GM19025 (cell line): ENCODE measurements at regions not wholly inside any gene's neighbourhood (a gene's known extent, or its start where the extent isn't known, plus 50 kb on each side); places are given as distances from the start of the nearest gene placed in this dataset.
"Not testable (repeated sequence)": the region's sequence is repeated elsewhere in the genome, so short reads cannot be mapped to it uniquely, and the experiment has no call there.

Experiments
- ATAC-seq: cut with Tn5 transposase; IDR thresholded peaks from one replicate; pipeline ENCODE4 v1.9.1; 2021; ENCODE audit warnings: mild to moderate bottlenecking, low read depth, moderate library complexity; ENCODE audit not compliant: unreplicated experiment

DNA sequence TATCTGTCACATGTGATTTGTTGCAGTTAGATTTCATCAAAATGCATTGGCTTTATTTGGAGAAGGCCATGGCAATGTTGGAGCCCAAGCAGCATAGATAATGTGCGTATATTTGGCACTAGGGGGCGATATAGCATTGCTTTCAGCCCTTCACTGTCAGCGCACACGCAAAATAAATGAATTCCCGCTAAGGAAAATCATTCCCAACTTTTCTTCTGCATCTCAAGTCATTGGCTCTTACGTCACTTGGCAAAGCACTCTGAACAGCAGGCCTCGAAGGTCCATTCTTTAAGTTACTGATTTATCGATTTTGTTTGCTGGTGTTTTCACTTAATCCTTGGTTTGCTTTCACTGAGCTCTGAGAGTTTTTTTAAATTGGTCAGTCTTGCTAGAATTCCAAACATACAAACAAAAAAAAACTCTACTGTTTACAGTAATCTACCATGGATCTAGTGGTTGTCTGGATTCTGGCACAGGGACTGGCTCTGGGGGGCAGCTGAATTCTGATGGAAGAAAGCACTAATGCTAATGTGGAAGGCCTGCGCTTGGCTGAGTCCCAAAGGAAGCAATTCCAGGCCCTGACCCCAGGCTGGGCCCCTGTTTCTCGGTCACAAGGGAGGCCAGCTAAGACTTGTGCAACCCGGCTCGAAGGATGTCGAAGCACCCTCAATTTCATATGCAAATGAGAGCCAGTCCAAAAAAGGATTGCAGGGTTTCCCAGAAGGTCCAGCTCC lies 97.7 kb upstream of the IPO5 start:
- no peak for ATAC-seq

DNA sequence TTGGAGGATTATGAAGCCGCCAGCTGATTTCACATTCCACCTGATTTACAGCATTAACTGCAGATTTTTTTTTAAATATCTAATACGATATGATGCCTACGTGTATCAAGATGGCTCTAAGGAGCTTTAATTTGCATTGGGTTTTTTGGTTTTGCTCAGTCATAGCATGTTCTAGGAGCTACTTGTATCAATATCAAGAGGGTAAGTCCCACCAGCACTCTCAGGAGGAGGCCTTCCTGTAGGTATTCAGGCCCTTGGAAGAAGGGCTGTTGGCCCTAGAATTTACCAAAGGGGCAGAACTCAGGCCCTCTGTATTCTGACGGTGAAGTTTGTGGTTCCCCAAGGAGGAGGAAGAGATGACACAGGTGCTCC lies 97.2 kb upstream of the IPO5 start:
- ATAC-seq: no peak

GRCh38 chr13:97858161-97858560 lies 95.3 kb upstream of the IPO5 start:
- ATAC-seq: no peak

DNA sequence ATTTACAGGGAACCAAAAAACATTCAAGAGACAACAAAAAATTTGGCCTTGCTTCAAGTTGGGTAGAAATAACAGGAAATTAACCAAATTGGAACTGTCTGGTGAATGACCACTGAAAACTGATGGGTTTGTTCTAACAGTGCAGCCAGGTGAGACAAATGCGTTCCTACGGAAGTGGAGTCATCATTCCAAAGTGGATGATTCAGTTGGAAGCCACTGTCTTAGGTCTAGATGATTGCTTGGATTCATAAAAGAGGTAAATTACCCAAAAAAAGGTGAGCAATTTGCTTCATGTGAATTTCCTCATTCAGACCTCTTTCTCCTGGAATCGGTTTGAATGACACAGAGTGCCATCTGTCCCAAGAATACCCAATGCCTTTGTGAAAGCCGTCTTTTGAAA lies 87.1 kb upstream of the IPO5 start:
- no peak for ATAC-seq

- ATAC-seq: no peak
Observed at GRCh38 chr13:97866751-97867150, 86.7 kb upstream of the IPO5 start.

GRCh38 chr13:97873398-97873797 lies 80.1 kb upstream of the IPO5 start:
- ATAC-seq: no peak

GRCh38 chr13:97875218-97875617 lies 78.3 kb upstream of the IPO5 start:
- no peak for ATAC-seq

- no peak for ATAC-seq
Observed at GRCh38 chr13:97875911-97876310, 77.6 kb upstream of the IPO5 start.

- no peak for ATAC-seq
Observed at GRCh38 chr13:97878431-97879375, 74.8 kb upstream of the IPO5 start.

GRCh38 chr13:97879646-97880310 lies 73.7 kb upstream of the IPO5 start:
- no peak for ATAC-seq

- ATAC-seq: no peak
Observed at GRCh38 chr13:97880311-97880675, 73.2 kb upstream of the IPO5 start.

DNA sequence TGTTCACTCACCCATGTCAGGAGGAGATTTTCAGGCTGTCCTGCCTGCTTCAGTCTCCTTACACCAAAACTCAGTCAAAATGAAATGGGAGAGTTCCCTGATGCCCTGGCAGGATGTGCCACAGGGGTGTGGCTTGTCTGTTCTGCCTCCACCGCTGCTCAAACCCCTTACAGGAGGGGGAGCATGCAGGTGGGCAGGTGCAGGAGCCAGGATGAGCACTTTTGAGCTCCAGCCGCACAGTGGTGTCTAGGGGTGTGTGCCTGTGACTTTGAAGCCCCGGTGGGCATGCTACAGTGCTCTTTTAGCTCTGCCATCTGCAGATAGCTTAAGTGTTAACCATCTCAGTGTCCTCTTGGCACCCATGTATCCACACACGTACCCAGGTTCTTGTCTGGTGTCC lies 71.9 kb upstream of the IPO5 start:
- ATAC-seq: no peak

DNA sequence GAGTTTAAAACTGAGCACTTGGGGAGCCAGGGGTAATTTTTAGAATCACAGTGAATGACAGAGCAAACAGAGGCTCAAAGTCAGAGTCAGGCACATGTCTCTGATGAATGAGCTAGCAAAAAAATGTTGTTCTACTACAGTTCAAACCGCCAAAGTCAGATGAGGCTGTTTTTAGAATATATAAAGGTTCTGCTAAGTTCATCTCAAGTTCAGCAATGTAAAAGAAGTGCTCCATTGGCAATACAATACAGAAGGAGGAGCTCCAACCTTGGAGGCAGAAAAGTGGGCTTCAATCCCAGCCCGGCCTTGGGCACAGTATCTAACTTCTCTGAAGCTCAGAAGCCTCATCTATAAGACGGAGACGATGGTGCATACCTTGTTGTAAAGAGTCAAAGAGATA lies 70.1 kb upstream of the IPO5 start:
- ATAC-seq: no peak

GRCh38 chr13:97884707-97885468 lies 68.6 kb upstream of the IPO5 start:
- no peak for ATAC-seq

DNA sequence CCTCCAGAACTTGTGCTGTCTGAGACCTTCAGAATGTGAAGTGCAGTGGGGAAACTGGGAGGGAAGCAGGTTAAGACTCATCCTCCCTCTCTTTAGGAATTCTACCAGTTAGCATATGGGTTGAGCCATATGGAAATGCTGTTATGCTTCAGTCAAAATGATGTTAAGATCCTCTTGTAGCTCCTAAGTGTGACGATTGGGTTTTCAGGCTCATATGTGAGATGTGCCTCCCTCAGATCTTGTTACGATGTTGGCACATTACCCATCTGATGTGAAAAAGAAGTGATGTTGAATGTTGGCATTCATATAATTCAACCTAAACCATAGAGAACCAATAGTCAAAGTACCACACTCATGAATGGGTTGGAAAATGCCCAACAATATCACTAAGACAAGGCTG lies 67.8 kb upstream of the IPO5 start:
- no peak for ATAC-seq

GRCh38 chr13:97889803-97890202 lies 63.7 kb upstream of the IPO5 start:
- no peak for ATAC-seq

DNA sequence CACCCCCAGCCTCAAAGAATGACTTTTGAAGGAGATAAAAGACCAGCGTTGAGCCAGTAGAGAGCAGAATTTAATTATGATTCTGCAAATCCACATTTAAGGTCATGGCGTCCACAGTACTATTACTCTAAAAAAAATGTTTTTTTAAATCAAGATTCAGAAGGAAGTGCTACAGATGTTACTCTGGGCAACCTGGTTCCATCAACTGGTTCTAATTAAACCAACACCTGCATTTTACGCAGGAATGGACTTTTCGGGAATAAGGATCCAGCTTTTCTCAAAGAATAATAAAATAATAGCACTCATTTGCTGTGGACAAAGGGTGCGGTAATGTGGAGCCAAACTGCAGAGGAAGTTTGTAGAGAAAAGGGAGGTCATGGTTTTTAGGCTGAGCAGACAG lies 62.9 kb upstream of the IPO5 start:
- ATAC-seq: no peak

DNA sequence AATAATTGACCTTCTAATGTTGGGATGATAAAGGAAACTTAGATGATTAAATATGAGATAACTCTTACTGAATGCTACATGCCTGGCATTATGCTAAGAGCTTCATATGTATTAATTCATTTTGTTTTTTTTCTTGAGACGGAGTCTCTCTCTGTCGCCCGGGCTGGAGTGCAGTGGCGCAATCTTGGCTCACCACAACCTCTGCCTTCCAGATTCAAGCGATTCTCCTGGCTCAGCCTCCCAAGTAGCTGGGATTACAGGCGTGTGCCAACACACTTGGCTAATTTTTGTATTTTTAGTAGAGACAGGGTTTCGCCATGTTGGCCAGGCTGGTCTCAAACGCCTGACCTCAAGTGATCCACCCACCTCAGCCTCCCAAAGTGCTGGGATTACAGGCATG lies 61.5 kb upstream of the IPO5 start:
- ATAC-seq: not testable (repeated sequence)

DNA sequence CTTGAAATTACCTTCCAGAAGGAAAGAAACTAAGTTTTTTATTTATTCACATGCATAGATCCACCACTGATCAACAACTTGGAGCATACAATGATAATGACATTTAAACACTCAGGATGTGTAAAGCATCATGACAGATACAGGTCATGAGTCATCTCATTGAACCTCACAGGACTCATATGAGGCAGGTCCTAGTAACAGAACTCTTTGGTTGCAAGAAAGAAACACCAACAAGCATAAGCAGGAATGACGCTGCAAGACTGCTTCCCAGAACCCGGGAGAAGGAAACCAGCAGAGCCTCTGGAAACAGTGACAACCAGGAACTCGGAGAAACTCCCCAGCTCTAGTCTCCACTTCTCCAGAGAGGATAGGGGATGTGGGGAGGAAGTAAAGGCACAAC lies 60.8 kb upstream of the IPO5 start:
- ATAC-seq: no peak

- ATAC-seq: no peak
Observed at GRCh38 chr13:97895383-97895782, 58.1 kb upstream of the IPO5 start.

- ATAC-seq: no peak
Observed at GRCh38 chr13:97896446-97896845, 57.0 kb upstream of the IPO5 start.
